Kidney glomerular epithelial cell (primary cell): ENCODE measurements at regions not wholly inside any gene's neighbourhood (a gene's known extent, or its start where the extent isn't known, plus 50 kb on each side); places are given as distances from the start of the nearest gene placed in this dataset.
"Not testable (repeated sequence)": the region's sequence is repeated elsewhere in the genome, so short reads cannot be mapped to it uniquely, and the experiment has no call there.

Source experiments
- DNase-seq: peaks from one replicate; lab custom pipeline; 2025; lab: John Stamatoyannopoulos, UW

- peak; percentile 5 for DNase-seq
Observed at GRCh38 chr11:103730131-103730940, 306.1 kb upstream of the DDI1 start.

- DNase-seq, result no peak
Observed at GRCh38 chr11:103731670-103732069, 304.8 kb upstream of the DDI1 start.

- no peak for DNase-seq
Observed at GRCh38 chr11:103733889-103734288, 302.6 kb upstream of the DDI1 start.

GRCh38 chr11:103735497-103736032, 300.9 kb upstream of the DDI1 start:
- no peak for DNase-seq

GRCh38 chr11:103736315-103737036, 300.0 kb upstream of the DDI1 start:
- DNase-seq, result no peak

- no peak for DNase-seq
Observed at GRCh38 chr11:103737037-103737622, 299.3 kb upstream of the DDI1 start.

GRCh38 chr11:103737747-103738146, 298.7 kb upstream of the DDI1 start:
- DNase-seq, result no peak

- DNase-seq, result not testable (repeated sequence)
Observed at GRCh38 chr11:103739074-103739796, 297.2 kb upstream of the DDI1 start.

GRCh38 chr11:103744496-103745153, 291.8 kb upstream of the DDI1 start:
- no peak for DNase-seq

- DNase-seq, result no peak
Observed at GRCh38 chr11:103749158-103749557, 287.3 kb upstream of the DDI1 start.

- no peak for DNase-seq
Observed at GRCh38 chr11:103768816-103769215, 267.6 kb upstream of the DDI1 start.

GRCh38 chr11:103773059-103773458, 263.4 kb upstream of the DDI1 start:
- no peak for DNase-seq

GRCh38 chr11:103773537-103773936, 262.9 kb upstream of the DDI1 start:
- DNase-seq, result no peak

GRCh38 chr11:103779054-103779453, 257.4 kb upstream of the DDI1 start:
- DNase-seq, result no peak

GRCh38 chr11:103789952-103790351, 246.5 kb upstream of the DDI1 start:
- DNase-seq, result no peak

GRCh38 chr11:103792981-103793468, 243.4 kb upstream of the DDI1 start:
- DNase-seq, result no peak

- no peak for DNase-seq
Observed at GRCh38 chr11:103794262-103794661, 242.2 kb upstream of the DDI1 start.

GRCh38 chr11:103798026-103798425, 238.4 kb upstream of the DDI1 start:
- no peak for DNase-seq

GRCh38 chr11:103798446-103798845, 238.0 kb upstream of the DDI1 start:
- DNase-seq, result no peak

GRCh38 chr11:103800406-103801114, 235.9 kb upstream of the DDI1 start:
- no peak for DNase-seq

GRCh38 chr11:103803062-103803461, 233.4 kb upstream of the DDI1 start:
- DNase-seq, result peak; percentile 56
